Trophoblast cell (in vitro differentiated cells and primary cell): ENCODE measurements at regions not wholly inside any gene's neighbourhood (a gene's known extent, or its start where the extent isn't known, plus 50 kb on each side); places are given as distances from the start of the nearest gene placed in this dataset.

Source experiments
- DNase-seq, 2 donors: peaks; one replicate each; pipeline ENCODE4 v3.0.0-alpha.2; 2016
- H2AFZ ChIP-seq: 2 replicates; pipeline ENCODE4 v1.6.1; 2013; ENCODE audit warnings: low read length, moderate library complexity, mild to moderate bottlenecking; ENCODE audit not compliant: insufficient read depth, poor library complexity
- H2AK5ac ChIP-seq: 2 replicates; pipeline ENCODE4 v1.6.1; 2013; ENCODE audit warnings: mild to moderate bottlenecking, low read length
- H2BK120ac ChIP-seq: 2 replicates; pipeline ENCODE4 v1.6.1; 2013; ENCODE audit warnings: low read length, mild to moderate bottlenecking, moderate library complexity; ENCODE audit not compliant: insufficient read depth, poor library complexity
- H2BK12ac ChIP-seq: 2 replicates; pipeline ENCODE4 v1.6.1; 2013; ENCODE audit warnings: mild to moderate bottlenecking, low read length, moderate library complexity
- H2BK5ac ChIP-seq: 2 replicates; pipeline ENCODE4 v1.6.1; 2013; ENCODE audit warnings: low read length, low read depth, moderate library complexity, mild to moderate bottlenecking; ENCODE audit not compliant: poor library complexity
- H3K14ac ChIP-seq: 2 replicates; pipeline ENCODE4 v1.6.1; 2013; ENCODE audit warnings: mild to moderate bottlenecking, low read length
- H3K18ac ChIP-seq: 2 replicates; pipeline ENCODE4 v1.6.1; 2013; ENCODE audit warnings: mild to moderate bottlenecking, low read length
- H3K23ac ChIP-seq: 2 replicates; pipeline ENCODE4 v1.6.1; 2013; ENCODE audit warnings: low read length
- H3K27ac ChIP-seq: 2 replicates; pipeline ENCODE4 v1.5.1; 2013; ENCODE audit warnings: low read depth, mild to moderate bottlenecking, inconsistent platforms, low read length, moderate library complexity
- H3K27me3 ChIP-seq: 2 replicates; pipeline ENCODE4 v1.6.1; 2013; ENCODE audit warnings: inconsistent platforms, mild to moderate bottlenecking, low read length, moderate library complexity; ENCODE audit not compliant: insufficient read depth
- H3K36me3 ChIP-seq, 2 experiments: 1 replicate in 1 of 2; 2 replicates in 1 of 2; pipeline ENCODE4 v1.6.1; 2013; ENCODE audit warnings: low read length in 2 of 2, mild to moderate bottlenecking in 2 of 2, moderate library complexity in 1 of 2; ENCODE audit not compliant: insufficient read depth in 2 of 2, control insufficient read depth in 1 of 2
- H3K4ac ChIP-seq: 2 replicates; pipeline ENCODE4 v1.6.1; 2013; ENCODE audit warnings: low read depth, mild to moderate bottlenecking, low read length, moderate library complexity
- H3K4me1 ChIP-seq, 2 experiments: 1 replicate in 1 of 2; 2 replicates in 1 of 2; pipeline ENCODE4 v1.6.1; 2013; ENCODE audit warnings: low read length in 2 of 2, mild to moderate bottlenecking in 2 of 2, moderate library complexity in 1 of 2; ENCODE audit not compliant: insufficient read depth in 2 of 2, control insufficient read depth in 1 of 2
- H3K4me2 ChIP-seq: 2 replicates; pipeline ENCODE4 v1.6.1; 2013; ENCODE audit warnings: inconsistent platforms, mild to moderate bottlenecking, low read length, moderate library complexity
- H3K4me3 ChIP-seq: 2 replicates; pipeline ENCODE4 v1.5.1; 2013; ENCODE audit warnings: mild to moderate bottlenecking, low read depth, low read length, inconsistent platforms
- H3K79me1 ChIP-seq: one replicate; pipeline ENCODE4 v1.6.1; 2013; ENCODE audit warnings: low read length
- H3K79me2 ChIP-seq: 2 replicates; pipeline ENCODE4 v1.6.1; 2013; ENCODE audit warnings: low read length, mild to moderate bottlenecking; ENCODE audit not compliant: control insufficient read depth, insufficient read depth, poor library complexity
- H3K9ac ChIP-seq: 2 replicates; pipeline ENCODE4 v1.6.1; 2013; ENCODE audit warnings: mild to moderate bottlenecking, low read length
- H3K9me3 ChIP-seq: 2 replicates; pipeline ENCODE4 v1.6.1; 2013; ENCODE audit warnings: low read depth, mild to moderate bottlenecking, control low read depth, inconsistent platforms, low read length; ENCODE audit not compliant: insufficient read depth
- H4K12ac ChIP-seq: 2 replicates; pipeline ENCODE4 v1.6.1; 2013; ENCODE audit warnings: low read depth, mild to moderate bottlenecking, low read length, moderate library complexity
- H4K8ac ChIP-seq: 2 replicates; pipeline ENCODE4 v1.6.1; 2013; ENCODE audit warnings: low read depth, mild to moderate bottlenecking, low read length, moderate library complexity
- H4K91ac ChIP-seq: one replicate; pipeline ENCODE4 v1.6.1; 2013; ENCODE audit warnings: low read depth, mild to moderate bottlenecking, low read length, moderate library complexity
- WGBS: extraction: QIAGEN DNeasy Blood & Tissue Kit; methylation state at CpG from one replicate; pipeline ENCODE4 v1.1.7; 2013; ENCODE audit warnings: missing lambda C conversion rate; ENCODE audit not compliant: insufficient read length, insufficient coverage; ENCODE audit errors: extremely low coverage; 5-methylcytosine and 5-hydroxymethylcytosine counted together

- Histone ChIP-seq H4K12ac (no peak overlapping the region), H2BK12ac (no peak overlapping the region), H3K9ac (no peak overlapping the region), H2BK120ac (no peak overlapping the region), H4K8ac (no peak overlapping the region), H3K27ac (no peak overlapping the region), H3K36me3 (no peaks in the 10 kb centered on the region), H2AFZ (no peak overlapping the region), H2BK5ac (no peak overlapping the region), H3K23ac (no peak overlapping the region), H3K4me2 (no peak overlapping the region), H3K79me2 (no peaks in the 10 kb centered on the region), H4K91ac (no peak overlapping the region), H3K14ac (no peak overlapping the region), H3K18ac (no peak overlapping the region), H2AK5ac (no peak overlapping the region), H3K9me3 (no peaks in the 10 kb centered on the region), H3K79me1 (no peaks in the 10 kb centered on the region), H3K27me3 (no peaks in the 10 kb centered on the region), H3K4me1 (no peaks in the 10 kb centered on the region), H3K4ac (no peak overlapping the region), H3K4me3 (no peak overlapping the region)
- WGBS: no CpG with 5 or more reads among the region's 14 CpGs
- no peak for DNase-seq
These were observed 1305.4 kb downstream of the BRD1 start for GRCh38 chr22:48522271-48522670.

- H2BK120ac ChIP-seq: no peak overlapping the region
- no peak overlapping the region for H3K4me2 ChIP-seq
- H3K23ac ChIP-seq: no peak overlapping the region
- H4K8ac ChIP-seq: no peak overlapping the region
- no peak overlapping the region for H2AFZ ChIP-seq
- no peak overlapping the region for H4K91ac ChIP-seq
- H4K12ac ChIP-seq: no peak overlapping the region
- H3K4ac ChIP-seq: no peak overlapping the region
- no peak overlapping the region for H3K27ac ChIP-seq
- H3K4me1 ChIP-seq: no peaks in the 10 kb centered on the region
- no peak overlapping the region for H3K18ac ChIP-seq
- no peak for DNase-seq
- no peaks in the 10 kb centered on the region for H3K27me3 ChIP-seq
- WGBS: no CpG with 5 or more reads among the region's 13 CpGs
- H3K4me3 ChIP-seq: no peak overlapping the region
- H2BK5ac ChIP-seq: no peak overlapping the region
- H3K79me2 ChIP-seq: no peaks in the 10 kb centered on the region
- no peaks in the 10 kb centered on the region for H3K9me3 ChIP-seq
- H3K14ac ChIP-seq: no peak overlapping the region
- no peaks in the 10 kb centered on the region for H3K79me1 ChIP-seq
- H2BK12ac ChIP-seq: no peak overlapping the region
- no peak overlapping the region for H3K9ac ChIP-seq
- H3K36me3 ChIP-seq: no peaks in the 10 kb centered on the region
- H2AK5ac ChIP-seq: no peak overlapping the region
These were observed 1306.6 kb downstream of the BRD1 start for GRCh38 chr22:48520884-48521588.

- Histone ChIP-seq H3K4me2 (no peak overlapping the region), H3K4me1 (no peaks in the 10 kb centered on the region), H3K4me3 (no peak overlapping the region), H2AFZ (no peak overlapping the region), H3K79me2 (no peaks in the 10 kb centered on the region), H2BK12ac (no peak overlapping the region), H3K27ac (no peak overlapping the region), H3K27me3 (no peaks in the 10 kb centered on the region), H3K14ac (no peak overlapping the region), H4K8ac (no peak overlapping the region), H3K23ac (no peak overlapping the region), H3K18ac (no peak overlapping the region), H2BK120ac (no peak overlapping the region), H2BK5ac (no peak overlapping the region), H3K36me3 (no peaks in the 10 kb centered on the region), H3K4ac (no peak overlapping the region), H3K9me3 (no peaks in the 10 kb centered on the region), H4K91ac (no peak overlapping the region), H4K12ac (no peak overlapping the region), H3K9ac (no peak overlapping the region), H2AK5ac (no peak overlapping the region), H3K79me1 (no peaks in the 10 kb centered on the region)
- no CpG with 5 or more reads among the region's 10 CpGs for WGBS
- DNase-seq: no peak
These were observed 1307.5 kb downstream of the BRD1 start for GRCh38 chr22:48520207-48520606.

GRCh38 chr22:48517039-48518030 is 1310.3 kb downstream of the BRD1 start:
- H3K27me3 ChIP-seq: no peaks in the 10 kb centered on the region
- WGBS: no CpG with 5 or more reads among the region's 35 CpGs

More at GRCh38 chr22:48517039-48518030, 1310.3 kb downstream of the BRD1 start:
- Histone ChIP-seq H3K79me2 (no peaks in the 10 kb centered on the region), H2AFZ (no peak overlapping the region), H3K9ac (no peak overlapping the region), H3K14ac (no peak overlapping the region), H3K18ac (no peak overlapping the region), H3K79me1 (no peaks in the 10 kb centered on the region), H3K4me3 (no peak overlapping the region), H2BK12ac (no peak overlapping the region), H3K27ac (no peak overlapping the region), H3K23ac (no peak overlapping the region), H3K4me2 (no peak overlapping the region), H3K4ac (no peak overlapping the region), H4K12ac (no peak overlapping the region), H3K9me3 (no peaks in the 10 kb centered on the region), H4K91ac (no peak overlapping the region), H2AK5ac (no peak overlapping the region), H2BK5ac (no peak overlapping the region), H3K4me1 (no peaks in the 10 kb centered on the region), H3K36me3 (no peaks in the 10 kb centered on the region), H4K8ac (no peak overlapping the region), H2BK120ac (no peak overlapping the region)
- no peak for DNase-seq
